Chondrocyte (in vitro differentiated cells): ENCODE measurements at regions not wholly inside any gene's neighbourhood (a gene's known extent, or its start where the extent isn't known, plus 50 kb on each side); places are given as distances from the start of the nearest gene placed in this dataset.

Experiments used
- DNase-seq: peaks from one replicate; pipeline ENCODE4 v3.0.0; 2021; ENCODE audit warnings: mixed read lengths, low spot score
- H3K27ac Mint-ChIP-seq: one replicate; pipeline ENCODE4 v1.8.0; 2021; ENCODE audit warnings: mild to moderate bottlenecking, moderate library complexity, mixed read lengths; ENCODE audit not compliant: unreplicated experiment
- H3K27me3 Mint-ChIP-seq: 2 replicates; pipeline ENCODE4 v1.8.0; 2021; ENCODE audit warnings: low read depth, mixed read lengths
- H3K36me3 Mint-ChIP-seq: 2 replicates; pipeline ENCODE4 v1.8.0; 2021; ENCODE audit warnings: low read depth, mixed read lengths
- H3K4me1 Mint-ChIP-seq: 2 replicates; pipeline ENCODE4 v1.8.0; 2021; ENCODE audit warnings: low read depth, mild to moderate bottlenecking, mixed read lengths
- H3K4me3 Mint-ChIP-seq: one replicate; pipeline ENCODE4 v1.8.0; 2021; ENCODE audit warnings: mild to moderate bottlenecking, moderate library complexity, mixed read lengths; ENCODE audit not compliant: unreplicated experiment
- H3K9me3 Mint-ChIP-seq: 2 replicates; pipeline ENCODE4 v1.8.0; 2021; ENCODE audit warnings: low read depth, mixed read lengths
- TF ChIP-seq, protein P1 (sequence below): fragments of 200-600 bp; sonication (generic); IDR thresholded peaks from 2 replicates; pipeline ENCODE4 v1.5.0; 2021; ENCODE audit warnings: antibody characterized with exemption, mild to moderate bottlenecking, moderate library complexity

GRCh38 chr2:22478329-22478728 lies 906.6 kb upstream of the KLHL29 start:
- no peak overlapping the region for H3K27ac Mint-ChIP-seq
- TF ChIP-seq, protein P1, sequence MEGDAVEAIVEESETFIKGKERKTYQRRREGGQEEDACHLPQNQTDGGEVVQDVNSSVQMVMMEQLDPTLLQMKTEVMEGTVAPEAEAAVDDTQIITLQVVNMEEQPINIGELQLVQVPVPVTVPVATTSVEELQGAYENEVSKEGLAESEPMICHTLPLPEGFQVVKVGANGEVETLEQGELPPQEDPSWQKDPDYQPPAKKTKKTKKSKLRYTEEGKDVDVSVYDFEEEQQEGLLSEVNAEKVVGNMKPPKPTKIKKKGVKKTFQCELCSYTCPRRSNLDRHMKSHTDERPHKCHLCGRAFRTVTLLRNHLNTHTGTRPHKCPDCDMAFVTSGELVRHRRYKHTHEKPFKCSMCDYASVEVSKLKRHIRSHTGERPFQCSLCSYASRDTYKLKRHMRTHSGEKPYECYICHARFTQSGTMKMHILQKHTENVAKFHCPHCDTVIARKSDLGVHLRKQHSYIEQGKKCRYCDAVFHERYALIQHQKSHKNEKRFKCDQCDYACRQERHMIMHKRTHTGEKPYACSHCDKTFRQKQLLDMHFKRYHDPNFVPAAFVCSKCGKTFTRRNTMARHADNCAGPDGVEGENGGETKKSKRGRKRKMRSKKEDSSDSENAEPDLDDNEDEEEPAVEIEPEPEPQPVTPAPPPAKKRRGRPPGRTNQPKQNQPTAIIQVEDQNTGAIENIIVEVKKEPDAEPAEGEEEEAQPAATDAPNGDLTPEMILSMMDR: no peak
- H3K4me3 Mint-ChIP-seq: no peak overlapping the region
- peaks cover 3% of the 10 kb centered on the region for H3K9me3 Mint-ChIP-seq
- DNase-seq: no peak
- peaks cover 4% of the 10 kb centered on the region for H3K27me3 Mint-ChIP-seq
- H3K36me3 Mint-ChIP-seq: no peaks in the 10 kb centered on the region
- no peaks in the 10 kb centered on the region for H3K4me1 Mint-ChIP-seq

GRCh38 chr2:22481486-22482259 lies 903.3 kb upstream of the KLHL29 start:
- peaks cover 4% of the 10 kb centered on the region for H3K27me3 Mint-ChIP-seq
- peaks cover under 1% of the 10 kb centered on the region for H3K9me3 Mint-ChIP-seq
- no peak overlapping the region for H3K4me3 Mint-ChIP-seq
- no peaks in the 10 kb centered on the region for H3K4me1 Mint-ChIP-seq
- no peaks in the 10 kb centered on the region for H3K36me3 Mint-ChIP-seq
- TF ChIP-seq, protein P1: no peak
- no peak for DNase-seq
- H3K27ac Mint-ChIP-seq: no peak overlapping the region

DNA sequence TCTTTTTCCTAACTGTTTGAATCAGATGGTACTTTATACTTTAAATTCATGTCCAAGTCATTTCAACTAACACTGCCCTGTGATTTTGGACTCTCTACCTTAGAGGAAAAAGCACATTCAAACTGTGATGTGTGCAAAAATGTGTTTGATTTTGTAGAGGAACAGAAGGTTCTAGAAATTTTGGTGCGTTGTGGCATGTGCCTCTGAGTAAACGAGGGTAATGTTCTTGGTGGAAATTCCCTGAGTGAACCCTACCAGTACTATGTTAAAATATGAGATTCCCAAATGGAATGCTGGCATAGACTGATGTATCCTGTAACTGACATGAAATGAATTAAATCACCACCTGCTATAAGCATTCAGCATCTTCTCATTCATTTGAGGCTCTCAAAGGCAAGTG lies 901.9 kb upstream of the KLHL29 start:
- TF ChIP-seq, protein P1: no peak

GRCh38 chr2:22485486-22485885 lies 899.5 kb upstream of the KLHL29 start:
- TF ChIP-seq, protein P1: no peak
- DNase-seq: no peak
- no peaks in the 10 kb centered on the region for H3K27me3 Mint-ChIP-seq
- H3K4me1 Mint-ChIP-seq: no peaks in the 10 kb centered on the region
- no peak overlapping the region for H3K4me3 Mint-ChIP-seq
- H3K36me3 Mint-ChIP-seq: no peaks in the 10 kb centered on the region
- no peak overlapping the region for H3K27ac Mint-ChIP-seq
- no peaks in the 10 kb centered on the region for H3K9me3 Mint-ChIP-seq

More for the DNA sequence above, 901.9 kb upstream of the KLHL29 start:
- no peak overlapping the region for H3K27ac Mint-ChIP-seq
- no peaks in the 10 kb centered on the region for H3K9me3 Mint-ChIP-seq
- peaks cover 4% of the 10 kb centered on the region for H3K27me3 Mint-ChIP-seq
- H3K4me1 Mint-ChIP-seq: no peaks in the 10 kb centered on the region
- no peak for DNase-seq
- no peak overlapping the region for H3K4me3 Mint-ChIP-seq
- no peaks in the 10 kb centered on the region for H3K36me3 Mint-ChIP-seq

GRCh38 chr2:22486343-22486742 lies 898.6 kb upstream of the KLHL29 start:
- Mint-ChIP-seq H3K4me1 (no peaks in the 10 kb centered on the region), H3K36me3 (no peaks in the 10 kb centered on the region), H3K4me3 (no peak overlapping the region), H3K27me3 (no peaks in the 10 kb centered on the region), H3K9me3 (no peaks in the 10 kb centered on the region), H3K27ac (no peak overlapping the region)
- no peak for DNase-seq
- TF ChIP-seq, protein P1: no peak
